NCI-H82 treated with DMSO at 0.1 percent for 48 hours (cell line): ENCODE measurements at regions not wholly inside any gene's neighbourhood (a gene's known extent, or its start where the extent isn't known, plus 50 kb on each side); places are given as distances from the start of the nearest gene placed in this dataset.
"Not testable (repeated sequence)": the region's sequence is repeated elsewhere in the genome, so short reads cannot be mapped to it uniquely, and the experiment has no call there.

Experiments used
- DNase-seq: peaks from one replicate; lab custom pipeline; 2025; ENCODE audit not compliant: unreplicated experiment; lab: John Stamatoyannopoulos, UW

GRCh38 chr1:46878173-46878782, 63.0 kb downstream of the CYP4A11 start:
- DNase-seq = peak; percentile 6

GRCh38 chr1:46876093-46876492, 65.2 kb downstream of the CYP4A11 start:
- not testable (repeated sequence) for DNase-seq
